GM12875 (cell line): ENCODE measurements at regions not wholly inside any gene's neighbourhood (a gene's known extent, or its start where the extent isn't known, plus 50 kb on each side); places are given as distances from the start of the nearest gene placed in this dataset.

Experiments used
- H3K4me3 ChIP-seq: one replicate; pipeline ENCODE4 v1.5.1; 2011; ENCODE audit warnings: low read depth, low read length, control low read depth
- TF ChIP-seq, protein P1 (sequence below): IDR thresholded peaks from 2 replicates; pipeline ENCODE4 v1.5.1; 2011; ENCODE audit warnings: low read depth, mild to moderate bottlenecking, control low read depth, inconsistent platforms, low read length, moderate library complexity, borderline replicate concordance; ENCODE audit not compliant: insufficient read depth

GRCh38 chr2:213221957-213222356, 62.3 kb upstream of the SPAG16 start:
- TF ChIP-seq, protein P1, sequence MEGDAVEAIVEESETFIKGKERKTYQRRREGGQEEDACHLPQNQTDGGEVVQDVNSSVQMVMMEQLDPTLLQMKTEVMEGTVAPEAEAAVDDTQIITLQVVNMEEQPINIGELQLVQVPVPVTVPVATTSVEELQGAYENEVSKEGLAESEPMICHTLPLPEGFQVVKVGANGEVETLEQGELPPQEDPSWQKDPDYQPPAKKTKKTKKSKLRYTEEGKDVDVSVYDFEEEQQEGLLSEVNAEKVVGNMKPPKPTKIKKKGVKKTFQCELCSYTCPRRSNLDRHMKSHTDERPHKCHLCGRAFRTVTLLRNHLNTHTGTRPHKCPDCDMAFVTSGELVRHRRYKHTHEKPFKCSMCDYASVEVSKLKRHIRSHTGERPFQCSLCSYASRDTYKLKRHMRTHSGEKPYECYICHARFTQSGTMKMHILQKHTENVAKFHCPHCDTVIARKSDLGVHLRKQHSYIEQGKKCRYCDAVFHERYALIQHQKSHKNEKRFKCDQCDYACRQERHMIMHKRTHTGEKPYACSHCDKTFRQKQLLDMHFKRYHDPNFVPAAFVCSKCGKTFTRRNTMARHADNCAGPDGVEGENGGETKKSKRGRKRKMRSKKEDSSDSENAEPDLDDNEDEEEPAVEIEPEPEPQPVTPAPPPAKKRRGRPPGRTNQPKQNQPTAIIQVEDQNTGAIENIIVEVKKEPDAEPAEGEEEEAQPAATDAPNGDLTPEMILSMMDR = no peak
- no peak overlapping the region for H3K4me3 ChIP-seq

- no peak overlapping the region for H3K4me3 ChIP-seq
Observed at GRCh38 chr2:213224366-213224765, 59.9 kb upstream of the SPAG16 start.

GRCh38 chr2:213225866-213226265, 58.4 kb upstream of the SPAG16 start:
- TF ChIP-seq, protein P1 = no peak
- no peak overlapping the region for H3K4me3 ChIP-seq

More at GRCh38 chr2:213224366-213224765, 59.9 kb upstream of the SPAG16 start:
- TF ChIP-seq, protein P1 = no peak

GRCh38 chr2:213227458-213227857, 56.8 kb upstream of the SPAG16 start:
- TF ChIP-seq, protein P1 = no peak
- H3K4me3 ChIP-seq = no peak overlapping the region

DNA sequence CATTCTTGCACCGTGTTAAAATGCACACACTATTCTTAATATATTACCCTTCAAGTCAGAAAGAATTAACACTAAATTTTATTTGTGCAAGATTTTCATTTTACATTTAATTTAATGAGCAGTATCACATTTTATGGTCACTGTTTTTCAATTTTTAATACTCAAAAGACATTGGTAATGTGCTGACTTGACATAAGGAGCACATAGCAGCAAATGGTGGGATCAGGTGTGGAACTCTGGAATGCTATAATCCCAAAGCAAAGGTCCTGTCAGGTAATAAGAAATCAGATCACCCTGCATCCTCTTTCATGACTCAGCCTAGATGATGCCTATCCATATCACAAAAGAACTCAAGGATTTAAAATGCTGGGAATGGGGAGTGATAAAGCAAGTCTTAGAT, 55.6 kb upstream of the SPAG16 start:
- H3K4me3 ChIP-seq = no peak overlapping the region
- TF ChIP-seq, protein P1 = no peak

- H3K4me3 ChIP-seq = no peak overlapping the region
- TF ChIP-seq, protein P1 = no peak
Observed at GRCh38 chr2:213229814-213230213, 54.5 kb upstream of the SPAG16 start.

DNA sequence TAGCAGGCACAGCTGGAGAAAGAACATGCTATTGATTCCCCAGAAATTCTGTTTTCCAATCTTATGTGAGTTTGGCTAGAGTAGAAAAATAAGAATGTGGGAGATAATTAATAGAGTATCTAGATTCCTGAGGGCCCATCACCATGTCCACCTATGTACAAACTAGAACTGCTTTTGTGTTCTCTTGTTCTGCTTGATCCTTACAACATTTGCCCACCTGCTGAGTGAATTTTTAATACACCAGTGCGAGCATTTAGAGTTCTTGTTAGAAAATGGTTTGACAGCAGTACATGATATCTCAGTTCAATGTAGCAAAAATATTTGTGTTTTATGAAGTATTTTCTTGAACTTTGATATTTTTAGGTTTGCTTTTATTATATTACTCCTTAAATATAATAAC, 52.3 kb upstream of the SPAG16 start:
- TF ChIP-seq, protein P1 = no peak
- no peak overlapping the region for H3K4me3 ChIP-seq
